Right atrium auricular region (tissue), 2 donors: ENCODE measurements at regions not wholly inside any gene's neighbourhood (a gene's known extent, or its start where the extent isn't known, plus 50 kb on each side); places are given as distances from the start of the nearest gene placed in this dataset.

Experiments used
- DNase-seq: peaks from one replicate; pipeline ENCODE4 v3.0.0-alpha.2; 2019; ENCODE audit warnings: low spot score
- H3K27ac ChIP-seq, 2 donors: fragments of 200-600 bp; sonication (generic); 1 replicate in 1 of 2; 2 replicates in 1 of 2; pipeline ENCODE4 v1.5.1; 2016 to 2019
- H3K27me3 ChIP-seq, 2 donors: fragments of 200-600 bp; sonication (generic); one replicate each; pipeline versions ENCODE4 v1.5.1 to v1.6.0; 2017 to 2019
- H3K36me3 ChIP-seq: fragments of 200-600 bp; sonication (generic); one replicate; pipeline ENCODE4 v1.5.1; 2016
- H3K4me1 ChIP-seq, 2 donors: fragments of 200-600 bp; sonication (generic); one replicate each; pipeline versions ENCODE4 v1.5.1 to v1.6.0; 2017 to 2019
- H3K4me3 ChIP-seq, 2 donors: fragments of 200-600 bp; sonication (generic); 1 replicate in 1 of 2; 2 replicates in 1 of 2; pipeline ENCODE4 v1.5.1; 2017 to 2019; ENCODE audit warnings: mild to moderate bottlenecking in 1 of 2, moderate library complexity in 1 of 2
- H3K9me3 ChIP-seq, 2 donors: fragments of 200-600 bp; sonication (generic); one replicate each; pipeline ENCODE4 v1.5.1; 2019
- TF ChIP-seq, protein P1 (sequence below), 2 donors: fragments of 200-600 bp; sonication (generic); IDR thresholded peaks; one replicate each; pipeline ENCODE4 v1.5.1; 2019; ENCODE audit warnings: antibody characterized with exemption in 2 of 2

DNA sequence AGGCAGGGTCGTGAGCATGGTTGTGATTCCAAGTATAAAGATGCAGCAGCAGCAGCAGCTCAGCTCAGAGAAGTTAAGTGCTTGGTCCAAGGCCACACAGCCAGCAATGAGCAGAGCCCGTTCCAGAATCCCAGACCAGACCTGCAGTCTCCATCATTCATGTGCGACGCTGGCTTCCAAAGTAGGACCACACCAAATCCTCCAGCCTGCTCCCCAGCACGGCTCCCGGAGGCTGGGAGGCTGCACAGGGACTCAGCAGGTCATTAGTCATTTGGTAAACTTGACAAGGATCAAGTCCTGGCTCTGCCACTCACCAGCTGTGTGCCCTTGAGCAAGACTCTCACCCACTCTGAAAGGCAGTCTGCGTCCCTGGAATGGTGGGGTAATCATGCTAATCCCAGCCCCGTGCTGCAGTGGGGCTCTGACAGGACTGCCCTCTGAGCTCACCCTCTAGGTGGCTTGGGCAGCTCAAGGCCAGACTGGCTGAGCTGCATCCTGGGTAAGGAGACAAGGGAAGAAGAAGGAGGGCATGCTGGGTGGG is 95.1 kb upstream of the TMEM132E start:
- H3K36me3 ChIP-seq: no peaks in the 10 kb centered on the region
- no peaks in the 10 kb centered on the region for H3K9me3 ChIP-seq
- no peaks in the 10 kb centered on the region for H3K4me1 ChIP-seq
- no peak overlapping the region for H3K27ac ChIP-seq
- TF ChIP-seq, protein P1, sequence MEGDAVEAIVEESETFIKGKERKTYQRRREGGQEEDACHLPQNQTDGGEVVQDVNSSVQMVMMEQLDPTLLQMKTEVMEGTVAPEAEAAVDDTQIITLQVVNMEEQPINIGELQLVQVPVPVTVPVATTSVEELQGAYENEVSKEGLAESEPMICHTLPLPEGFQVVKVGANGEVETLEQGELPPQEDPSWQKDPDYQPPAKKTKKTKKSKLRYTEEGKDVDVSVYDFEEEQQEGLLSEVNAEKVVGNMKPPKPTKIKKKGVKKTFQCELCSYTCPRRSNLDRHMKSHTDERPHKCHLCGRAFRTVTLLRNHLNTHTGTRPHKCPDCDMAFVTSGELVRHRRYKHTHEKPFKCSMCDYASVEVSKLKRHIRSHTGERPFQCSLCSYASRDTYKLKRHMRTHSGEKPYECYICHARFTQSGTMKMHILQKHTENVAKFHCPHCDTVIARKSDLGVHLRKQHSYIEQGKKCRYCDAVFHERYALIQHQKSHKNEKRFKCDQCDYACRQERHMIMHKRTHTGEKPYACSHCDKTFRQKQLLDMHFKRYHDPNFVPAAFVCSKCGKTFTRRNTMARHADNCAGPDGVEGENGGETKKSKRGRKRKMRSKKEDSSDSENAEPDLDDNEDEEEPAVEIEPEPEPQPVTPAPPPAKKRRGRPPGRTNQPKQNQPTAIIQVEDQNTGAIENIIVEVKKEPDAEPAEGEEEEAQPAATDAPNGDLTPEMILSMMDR (IDR thresholded peaks at IDR 0.05): no peak
- H3K27me3 ChIP-seq: no peaks in the 10 kb centered on the region
- DNase-seq: no peak
- no peak overlapping the region for H3K4me3 ChIP-seq

DNA sequence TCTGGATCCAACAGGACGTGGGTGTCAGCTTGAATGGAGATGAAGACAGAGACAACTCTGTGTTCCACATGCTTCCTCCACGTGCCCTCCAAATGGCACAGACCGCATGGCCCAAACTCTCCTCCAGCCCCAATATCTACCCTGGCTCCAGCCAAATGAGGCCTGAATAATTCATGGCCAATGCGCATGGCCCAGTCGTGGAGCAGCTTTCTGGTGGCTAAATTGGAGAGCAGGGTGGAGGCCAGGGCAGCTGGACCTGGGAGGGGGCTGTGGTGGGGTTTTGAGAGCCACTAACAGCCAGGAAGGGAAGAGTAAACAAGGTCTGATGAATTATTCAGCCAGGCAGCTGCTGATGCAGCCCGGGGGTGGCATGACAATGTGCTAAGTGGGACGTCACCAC is 96.7 kb upstream of the TMEM132E start:
- H3K27me3 ChIP-seq: no peaks in the 10 kb centered on the region
- H3K27ac ChIP-seq: no peak overlapping the region
- no peaks in the 10 kb centered on the region for H3K4me1 ChIP-seq
- TF ChIP-seq, protein P1 (IDR thresholded peaks at IDR 0.05): no peak
- DNase-seq: no peak
- H3K4me3 ChIP-seq: no peak overlapping the region
- no peaks in the 10 kb centered on the region for H3K9me3 ChIP-seq
- H3K36me3 ChIP-seq: no peaks in the 10 kb centered on the region

- Histone ChIP-seq H3K27me3 (no peaks in the 10 kb centered on the region), H3K9me3 (no peaks in the 10 kb centered on the region), H3K4me1 (no peaks in the 10 kb centered on the region), H3K27ac (no peak overlapping the region), H3K36me3 (no peaks in the 10 kb centered on the region), H3K4me3 (no peak overlapping the region)
- TF ChIP-seq, protein P1 (IDR thresholded peaks at IDR 0.05): no peak
- DNase-seq: no peak
Observed at GRCh38 chr17:34481779-34482178, 97.6 kb upstream of the TMEM132E start.

GRCh38 chr17:34479371-34479770 is 100.0 kb upstream of the TMEM132E start:
- Histone ChIP-seq H3K27me3 (no peaks in the 10 kb centered on the region), H3K27ac (no peak overlapping the region), H3K9me3 (no peaks in the 10 kb centered on the region), H3K4me1 (no peaks in the 10 kb centered on the region), H3K36me3 (no peaks in the 10 kb centered on the region), H3K4me3 (no peak overlapping the region)
- DNase-seq: no peak
- TF ChIP-seq, protein P1 (IDR thresholded peaks at IDR 0.05): no peak

- Histone ChIP-seq H3K9me3 (no peaks in the 10 kb centered on the region), H3K27me3 (no peaks in the 10 kb centered on the region), H3K4me3 (no peak overlapping the region), H3K27ac (no peak overlapping the region), H3K36me3 (no peaks in the 10 kb centered on the region), H3K4me1 (no peaks in the 10 kb centered on the region)
- TF ChIP-seq, protein P1 (IDR thresholded peaks at IDR 0.05): no peak
- no peak for DNase-seq
Observed at GRCh38 chr17:34478244-34478643, 101.1 kb upstream of the TMEM132E start.

GRCh38 chr17:34475296-34475695 is 104.1 kb upstream of the TMEM132E start:
- TF ChIP-seq, protein P1 (IDR thresholded peaks at IDR 0.05): no peak
- H3K36me3 ChIP-seq: no peaks in the 10 kb centered on the region
- H3K9me3 ChIP-seq: no peaks in the 10 kb centered on the region
- no peak overlapping the region for H3K4me3 ChIP-seq
- no peaks in the 10 kb centered on the region for H3K27me3 ChIP-seq
- no peak for DNase-seq
- H3K27ac ChIP-seq: no peak overlapping the region
- no peaks in the 10 kb centered on the region for H3K4me1 ChIP-seq
